COR-L47 (cell line): ENCODE measurements at regions not wholly inside any gene's neighbourhood (a gene's known extent, or its start where the extent isn't known, plus 50 kb on each side); places are given as distances from the start of the nearest gene placed in this dataset.

Experiments
- DNase-seq: peaks from one replicate; lab custom pipeline; 2025; lab: John Stamatoyannopoulos, UW

- DNase-seq = no peak
These were observed 483.2 kb downstream of the TLR4 start for GRCh38 chr9:118187408-118187807.

DNA sequence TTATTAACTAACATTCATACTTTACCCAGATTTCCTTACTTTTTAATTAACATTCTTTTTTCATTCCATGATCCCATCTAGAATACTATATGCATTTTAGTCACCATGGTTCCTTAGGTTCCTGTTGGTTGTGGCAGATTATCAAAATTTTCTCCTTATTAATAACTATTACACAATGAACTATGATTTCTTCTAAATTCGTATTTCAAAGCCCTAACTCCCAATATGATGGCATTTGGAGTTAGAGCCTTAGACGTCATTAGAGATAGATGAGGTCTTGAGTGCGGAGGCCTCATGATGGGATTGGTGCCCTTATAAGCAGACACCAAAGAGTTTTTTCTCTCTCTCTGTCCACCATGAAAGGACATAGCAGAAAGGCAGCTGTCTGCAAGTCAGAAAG, 485.4 kb downstream of the TLR4 start:
- no peak for DNase-seq

- DNase-seq = no peak
These were observed 488.6 kb downstream of the TLR4 start for GRCh38 chr9:118192807-118193206.

DNA sequence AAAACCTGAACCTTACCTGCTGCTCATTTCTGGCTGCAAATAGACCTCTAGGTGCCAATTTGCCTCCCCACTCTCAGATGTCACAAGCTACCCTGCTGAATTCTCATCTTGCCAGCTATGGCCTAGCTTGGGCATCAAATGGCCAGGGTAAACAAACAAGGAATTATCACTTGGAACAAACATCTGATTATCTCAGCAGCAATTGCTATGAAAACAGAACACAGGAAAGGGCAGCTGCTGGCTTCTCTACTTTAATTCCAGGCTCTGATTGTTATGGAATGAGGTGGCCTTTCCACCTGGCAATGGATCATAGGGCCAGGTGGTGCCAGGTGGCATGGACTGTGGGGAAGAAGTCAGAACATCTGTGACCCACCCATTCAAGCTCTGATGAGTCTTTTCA, 505.1 kb downstream of the TLR4 start:
- DNase-seq = peak; percentile 68

DNA sequence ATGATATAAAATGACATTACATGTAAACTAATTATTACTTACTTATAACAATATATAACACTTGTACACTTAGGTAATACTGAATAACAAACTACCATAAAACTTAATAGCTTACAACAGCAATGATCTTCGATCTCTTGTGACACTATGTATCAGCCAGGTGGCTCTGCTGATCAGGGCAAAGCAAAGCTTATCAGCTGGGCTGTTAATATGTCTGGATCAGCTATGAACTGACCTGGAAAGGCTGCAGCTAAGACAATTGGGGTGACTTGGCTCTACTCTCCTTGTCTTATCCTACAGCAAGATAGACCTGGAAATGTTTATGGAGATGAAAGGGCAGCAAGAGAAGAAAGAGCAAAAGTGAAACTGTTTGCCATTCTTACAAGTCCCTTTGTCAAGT, 511.3 kb downstream of the TLR4 start:
- DNase-seq = no peak

DNA sequence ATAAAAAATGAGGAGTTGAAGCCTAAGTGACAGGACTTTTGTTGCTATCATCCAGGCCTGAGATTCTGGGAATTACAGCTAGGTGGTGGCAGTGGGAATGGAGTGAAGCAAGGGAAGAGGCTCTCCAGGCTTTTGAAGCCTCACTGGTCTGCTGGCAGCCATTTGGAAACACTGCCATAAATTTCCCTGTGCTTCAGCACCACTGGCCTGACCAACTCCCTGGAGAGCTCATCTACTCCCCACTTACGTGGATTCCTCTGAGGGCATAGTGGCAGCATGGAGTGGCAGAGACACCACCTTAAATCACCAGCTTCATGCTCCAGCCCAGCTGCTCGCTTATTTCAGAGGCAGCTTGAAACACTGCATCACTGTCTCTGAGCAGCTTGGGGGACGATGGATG, 518.2 kb downstream of the TLR4 start:
- DNase-seq = no peak

DNA sequence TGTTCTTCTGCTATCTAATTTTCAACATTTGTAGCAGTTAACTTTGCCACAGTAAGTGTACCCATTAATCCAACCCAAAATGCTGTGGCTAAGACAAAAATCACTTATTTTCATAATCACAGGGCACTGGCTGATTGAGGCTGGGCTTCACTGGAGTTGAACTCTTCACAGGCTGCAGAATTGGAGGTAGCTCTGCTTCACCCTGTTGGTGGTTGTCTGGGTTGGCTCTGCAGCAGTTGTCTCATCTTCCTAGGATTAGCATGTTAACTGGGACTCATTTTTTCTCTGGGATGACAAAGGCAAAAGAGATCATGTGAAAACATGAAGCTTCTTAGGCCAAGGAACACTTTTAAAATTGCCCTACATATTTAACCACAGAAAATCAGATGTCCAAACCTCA, 518.9 kb downstream of the TLR4 start:
- DNase-seq = no peak

GRCh38 chr9:118230329-118230728, 526.1 kb downstream of the TLR4 start:
- no peak for DNase-seq

- DNase-seq = no peak
These were observed 532.4 kb downstream of the TLR4 start for GRCh38 chr9:118236625-118237024.

GRCh38 chr9:118238139-118238538, 533.9 kb downstream of the TLR4 start:
- no peak for DNase-seq

GRCh38 chr9:118252027-118252426, 547.8 kb downstream of the TLR4 start:
- DNase-seq = no peak

DNA sequence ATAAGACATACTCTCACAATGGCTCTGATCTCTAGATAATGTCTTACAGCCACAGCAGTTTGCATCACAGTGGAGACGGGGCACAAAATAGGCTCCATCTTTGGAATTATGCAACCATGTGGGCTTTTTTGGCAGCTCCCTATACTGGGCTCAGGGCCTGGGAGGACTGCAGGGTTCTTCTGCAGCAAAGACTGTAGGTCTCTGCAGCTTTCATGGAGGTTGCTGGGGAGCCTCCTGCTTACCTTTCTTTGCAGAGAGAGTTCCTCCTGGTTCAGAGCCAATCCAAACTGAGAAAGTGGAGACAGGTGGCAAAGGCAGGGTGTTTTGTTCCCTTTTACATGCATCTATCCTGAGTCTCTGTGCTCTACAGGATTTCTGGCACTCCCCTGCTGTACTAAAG, 558.0 kb downstream of the TLR4 start:
- DNase-seq = no peak

- DNase-seq = no peak
These were observed 559.7 kb downstream of the TLR4 start for GRCh38 chr9:118263949-118264348.

- DNase-seq = peak; percentile 53
These were observed 563.8 kb downstream of the TLR4 start for GRCh38 chr9:118268046-118268445.

DNA sequence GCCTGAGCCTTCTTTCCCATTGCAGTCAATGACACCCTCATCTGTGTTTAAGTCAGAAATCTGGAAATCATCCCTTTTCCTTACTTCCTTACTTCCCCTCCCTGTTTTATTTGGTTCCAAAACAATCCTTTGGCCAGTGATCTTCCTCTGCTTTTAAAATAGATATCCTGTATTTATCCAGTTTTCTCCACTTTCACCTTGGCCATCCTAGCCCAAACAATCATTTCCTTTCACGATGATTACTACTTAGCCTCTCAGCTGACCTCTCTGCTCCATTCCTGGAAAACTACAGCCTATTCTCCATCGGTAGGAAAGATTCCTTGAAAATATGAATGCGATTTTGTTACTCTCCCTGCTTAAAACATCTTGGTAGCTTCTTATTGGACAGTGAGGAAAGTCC, 565.4 kb downstream of the TLR4 start:
- no peak for DNase-seq

GRCh38 chr9:118271331-118271730, 567.1 kb downstream of the TLR4 start:
- DNase-seq = no peak

DNA sequence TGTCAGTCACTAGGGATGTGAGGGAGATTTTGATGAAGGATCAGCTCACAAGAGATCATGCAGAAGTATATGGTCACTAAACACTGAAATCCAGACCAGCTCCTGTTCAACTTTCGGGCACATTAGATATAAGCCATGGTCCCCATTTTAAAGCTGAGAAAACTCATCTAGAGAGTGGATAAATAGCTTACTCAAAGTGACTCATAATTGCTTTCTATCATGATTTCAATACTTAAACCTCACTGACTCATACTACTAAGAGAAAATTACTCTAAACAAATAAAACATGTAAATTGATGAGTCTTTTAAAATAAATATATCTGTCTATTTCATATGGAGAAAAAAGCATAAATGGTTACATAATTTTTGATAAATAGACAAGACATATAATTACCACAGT, 567.7 kb downstream of the TLR4 start:
- DNase-seq = no peak

DNA sequence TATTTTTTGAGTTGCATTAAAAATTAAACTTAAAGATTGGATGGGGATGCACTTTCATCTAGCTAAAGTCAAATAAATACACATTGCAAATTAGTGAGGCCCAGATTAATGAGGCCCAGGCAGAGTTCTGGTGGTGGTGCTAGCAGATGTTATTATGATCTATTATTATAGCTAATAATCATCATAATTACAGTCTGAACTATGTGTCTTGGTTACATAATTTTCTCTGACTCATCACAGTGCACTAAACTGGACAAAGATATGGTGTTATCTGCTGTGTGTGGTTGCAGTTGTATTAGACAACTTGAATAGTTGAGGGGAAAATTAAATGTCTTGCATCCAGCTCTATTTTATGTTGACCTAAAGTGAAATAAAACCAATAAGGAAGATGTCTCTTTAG, 568.8 kb downstream of the TLR4 start:
- no peak for DNase-seq

- no peak for DNase-seq
These were observed 572.6 kb downstream of the TLR4 start for GRCh38 chr9:118276784-118277183.

GRCh38 chr9:118281772-118282171, 577.6 kb downstream of the TLR4 start:
- DNase-seq = no peak

GRCh38 chr9:118283488-118283887, 579.3 kb downstream of the TLR4 start:
- no peak for DNase-seq

- DNase-seq = no peak
These were observed 585.9 kb downstream of the TLR4 start for GRCh38 chr9:118290116-118290515.

GRCh38 chr9:118295413-118295812, 591.2 kb downstream of the TLR4 start:
- no peak for DNase-seq

GRCh38 chr9:118302721-118303120, 598.5 kb downstream of the TLR4 start:
- no peak for DNase-seq

GRCh38 chr9:118303216-118303615, 599.0 kb downstream of the TLR4 start:
- DNase-seq = no peak
